Calu3 (cell line): ENCODE measurements at regions not wholly inside any gene's neighbourhood (a gene's known extent, or its start where the extent isn't known, plus 50 kb on each side); places are given as distances from the start of the nearest gene placed in this dataset.

ENCODE experiments used
- BruUV-seq: library from RNA; stranded (reverse); fragments of 400-500 nt; replicated peaks from 2 replicates; lab custom pipeline; 2021; lab: Mats Ljungman, UMichigan
- CTCF ChIA-PET: fragments of 300-600 bp; sonication (Branson Sonifier 250); formaldehyde crosslinking; loops from one replicate; lab custom pipeline; 2022; ENCODE audit warnings: antibody characterized with exemption; lab: Charles Lee
- DNase-seq: peaks from one replicate; pipeline ENCODE4 v3.0.0; 2022
- H3K27ac Mint-ChIP-seq: one replicate; pipeline ENCODE4 v1.8.0; 2022; ENCODE audit warnings: mixed read lengths; ENCODE audit not compliant: unreplicated experiment
- H3K27me3 Mint-ChIP-seq: one replicate; pipeline ENCODE4 v1.8.0; 2022; ENCODE audit warnings: mixed read lengths; ENCODE audit not compliant: unreplicated experiment
- H3K36me3 Mint-ChIP-seq: one replicate; pipeline ENCODE4 v1.8.0; 2022; ENCODE audit warnings: mild to moderate bottlenecking, moderate library complexity, mixed read lengths; ENCODE audit not compliant: insufficient read depth, unreplicated experiment
- H3K4me1 Mint-ChIP-seq: one replicate; pipeline ENCODE4 v1.8.0; 2022; ENCODE audit warnings: mild to moderate bottlenecking, low read depth, mixed read lengths; ENCODE audit not compliant: unreplicated experiment
- H3K4me3 Mint-ChIP-seq: one replicate; pipeline ENCODE4 v1.8.0; 2022; ENCODE audit warnings: mild to moderate bottlenecking, low read depth, moderate library complexity, mixed read lengths; ENCODE audit not compliant: unreplicated experiment
- H3K9me3 Mint-ChIP-seq: one replicate; pipeline ENCODE4 v1.8.0; 2022; ENCODE audit warnings: low read depth, mixed read lengths; ENCODE audit not compliant: unreplicated experiment
- CTCF ChIP-seq: fragments of 200-600 bp; IDR thresholded peaks from one replicate; pipeline ENCODE4 v1.8.0; 2022; ENCODE audit warnings: antibody characterized with exemption; ENCODE audit not compliant: unreplicated experiment
- intact Hi-C: fragments of 100-400 bp; cut with micrococcal nuclease; formaldehyde crosslinking; loops from one replicate; pipeline ENCODE4 v1.10.0; 2022; ENCODE audit not compliant: unreplicated experiment

GRCh38 chr2:238689871-238690389 lies 158.0 kb upstream of the TWIST2 start:
- DNase-seq, result no peak
- intact Hi-C loops, result no loop called here
- H3K36me3 Mint-ChIP-seq, result no peaks in the 10 kb centered on the region
- H3K4me1 Mint-ChIP-seq, result peaks cover 7% of the 10 kb centered on the region
- no peak for TF ChIP-seq CTCF
- peaks cover 3% of the 10 kb centered on the region for H3K9me3 Mint-ChIP-seq
- no TSS peak for BruUV-seq
- CTCF ChIA-PET, result no interaction called here
- no peak overlapping the region for H3K27ac Mint-ChIP-seq
- H3K4me3 Mint-ChIP-seq, result no peak overlapping the region
- H3K27me3 Mint-ChIP-seq, result peaks cover 25% of the 10 kb centered on the region

GRCh38 chr2:238690511-238690910 lies 157.4 kb upstream of the TWIST2 start:
- BruUV-seq, result no TSS peak
- no peak for TF ChIP-seq CTCF
- intact Hi-C loops, result no loop called here
- peaks cover 31% of the 10 kb centered on the region for H3K27me3 Mint-ChIP-seq
- DNase-seq, result no peak
- no peaks in the 10 kb centered on the region for H3K36me3 Mint-ChIP-seq
- peaks cover 3% of the 10 kb centered on the region for H3K9me3 Mint-ChIP-seq
- H3K4me1 Mint-ChIP-seq, result peaks cover under 1% of the 10 kb centered on the region
- no peak overlapping the region for H3K27ac Mint-ChIP-seq
- CTCF ChIA-PET, result no interaction called here
- no peak overlapping the region for H3K4me3 Mint-ChIP-seq

DNA sequence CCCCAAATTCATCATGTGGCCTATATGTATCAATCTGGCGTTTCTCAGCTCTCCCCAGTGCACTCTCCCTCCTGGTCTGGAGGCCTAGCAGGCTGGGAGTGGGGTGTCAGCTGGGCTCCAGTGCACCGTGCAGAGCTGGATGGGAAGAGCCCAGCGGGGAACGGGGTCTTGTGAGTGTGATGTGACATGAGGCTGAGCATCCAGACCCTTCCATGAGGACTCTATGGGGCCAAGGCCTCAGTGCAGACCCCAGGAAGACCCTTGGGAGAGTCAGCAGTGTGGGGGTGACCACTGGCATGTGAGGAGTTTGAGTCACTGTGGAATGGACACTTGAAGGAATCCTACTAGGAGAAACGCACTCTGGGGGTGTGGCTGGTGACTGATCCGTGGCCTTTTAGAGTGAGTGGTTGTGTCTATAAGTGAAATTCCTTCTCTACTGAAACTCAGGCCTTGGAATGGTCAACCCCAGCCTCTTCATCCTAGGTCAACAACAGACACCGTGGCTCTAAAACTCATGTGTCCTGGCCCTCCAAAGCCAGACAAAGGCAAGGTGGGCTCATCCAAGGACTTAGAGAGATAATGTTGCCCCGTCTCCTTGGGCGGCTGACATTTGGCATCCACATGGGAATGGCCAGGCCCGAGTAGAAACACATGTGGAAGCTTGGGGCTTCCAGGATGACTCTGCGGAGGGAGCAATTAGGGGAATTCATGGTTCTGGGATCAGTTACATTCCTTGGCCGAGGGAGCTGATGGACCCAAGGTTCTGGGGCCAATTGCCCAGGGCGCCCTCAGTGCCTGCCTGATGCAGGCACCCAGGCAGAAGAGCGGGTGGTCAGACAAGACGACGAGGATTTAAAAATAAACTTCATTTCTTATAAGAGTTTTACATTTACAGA lies 156.0 kb upstream of the TWIST2 start:
- CTCF ChIA-PET, result no interaction called here
- no peak overlapping the region for H3K27ac Mint-ChIP-seq
- H3K36me3 Mint-ChIP-seq, result no peaks in the 10 kb centered on the region
- no TSS peak for BruUV-seq
- no peaks in the 10 kb centered on the region for H3K9me3 Mint-ChIP-seq
- DNase-seq, result no peak
- no peaks in the 10 kb centered on the region for H3K4me1 Mint-ChIP-seq
- no peak for TF ChIP-seq CTCF
- H3K27me3 Mint-ChIP-seq, result peaks cover 39% of the 10 kb centered on the region
- no peak overlapping the region for H3K4me3 Mint-ChIP-seq
- intact Hi-C loops, result no loop called here

DNA sequence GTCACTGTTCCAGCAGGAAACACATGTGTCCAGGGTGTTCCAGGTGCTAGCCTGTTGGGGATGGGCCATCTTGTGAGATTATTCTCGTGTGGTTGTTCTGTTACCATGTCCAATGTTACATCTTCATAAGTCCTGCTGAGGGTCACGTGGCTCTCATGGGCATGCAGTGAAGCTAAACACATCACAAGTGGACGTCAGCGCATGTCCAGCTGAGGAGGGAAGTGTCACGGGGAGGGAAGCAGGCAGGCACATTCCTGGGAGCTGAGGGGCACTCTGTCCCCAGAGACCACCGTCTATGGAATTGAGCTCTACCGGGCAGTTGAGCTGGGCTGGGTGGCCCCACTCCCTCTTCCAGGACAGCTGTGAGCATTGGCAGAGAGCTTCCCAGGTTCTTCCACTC lies 155.3 kb upstream of the TWIST2 start:
- H3K27ac Mint-ChIP-seq, result no peak overlapping the region
- BruUV-seq, result no TSS peak
- DNase-seq, result no peak
- intact Hi-C loops, result no loop called here
- no peaks in the 10 kb centered on the region for H3K36me3 Mint-ChIP-seq
- CTCF ChIA-PET, result no interaction called here
- no peaks in the 10 kb centered on the region for H3K4me1 Mint-ChIP-seq
- no peak for TF ChIP-seq CTCF
- H3K27me3 Mint-ChIP-seq, result peaks cover 44% of the 10 kb centered on the region
- H3K9me3 Mint-ChIP-seq, result no peaks in the 10 kb centered on the region
- H3K4me3 Mint-ChIP-seq, result no peak overlapping the region
